DND-41 (cell line): ENCODE measurements at regions not wholly inside any gene's neighbourhood (a gene's known extent, or its start where the extent isn't known, plus 50 kb on each side); places are given as distances from the start of the nearest gene placed in this dataset.

Source experiments
- ATAC-seq: fragments of 200-7000 bp; cut with Tn5 transposase; 3 replicates; pipeline ENCODE4 v1.9.1; 2021; ENCODE audit warnings: low read depth; ENCODE audit not compliant: insufficient read depth
- DNase-seq: peaks from one replicate; pipeline ENCODE4 v3.0.0-alpha.2; 2020
- H2AFZ ChIP-seq: 2 replicates; pipeline ENCODE4 v1.6.0; 2012; ENCODE audit warnings: low read depth, low read length
- H3K27ac ChIP-seq: 2 replicates; pipeline ENCODE4 v1.5.1; 2012; ENCODE audit warnings: low read length, inconsistent platforms
- H3K27me3 ChIP-seq: fragments of 200-600 bp; sonication (generic); 2 replicates; pipeline ENCODE4 v1.6.0; 2012; ENCODE audit warnings: low read length, mild to moderate bottlenecking, inconsistent platforms; ENCODE audit not compliant: insufficient read depth, poor library complexity
- H3K36me3 ChIP-seq: 2 replicates; pipeline ENCODE4 v1.5.1; 2012; ENCODE audit warnings: low read length, inconsistent platforms; ENCODE audit not compliant: insufficient read depth
- H3K4me1 ChIP-seq: 2 replicates; pipeline ENCODE4 v1.5.1; 2012; ENCODE audit warnings: mild to moderate bottlenecking, low read length; ENCODE audit not compliant: insufficient read depth
- H3K4me2 ChIP-seq: 2 replicates; pipeline ENCODE4 v1.6.0; 2012; ENCODE audit warnings: mild to moderate bottlenecking, moderate library complexity, low read length, inconsistent platforms; ENCODE audit not compliant: insufficient read depth
- H3K4me3 ChIP-seq, 2 experiments: fragments of 200-600 bp in 1 of 2; shearing (Covaris generic) in 1 of 2; 2 replicates each; pipeline ENCODE4 v1.5.1; 2012 to 2016; ENCODE audit warnings: inconsistent platforms in 2 of 2, low read length in 2 of 2, mild to moderate bottlenecking in 2 of 2, low read depth in 1 of 2, moderate library complexity in 1 of 2
- H3K79me2 ChIP-seq: 2 replicates; pipeline ENCODE4 v1.6.0; 2012; ENCODE audit warnings: low read length, inconsistent platforms; ENCODE audit not compliant: insufficient read depth
- H3K9ac ChIP-seq: 2 replicates; pipeline ENCODE4 v1.6.0; 2012; ENCODE audit warnings: low read depth, mild to moderate bottlenecking, inconsistent platforms, low read length, moderate library complexity
- H3K9me3 ChIP-seq: 2 replicates; pipeline ENCODE4 v1.5.1; 2012; ENCODE audit warnings: low read length, moderate library complexity, mild to moderate bottlenecking, inconsistent platforms; ENCODE audit not compliant: insufficient read depth, severe bottlenecking
- H4K20me1 ChIP-seq: 2 replicates; pipeline ENCODE4 v1.6.0; 2012; ENCODE audit warnings: low read length; ENCODE audit not compliant: insufficient read depth
- CTCF ChIP-seq: IDR thresholded peaks from 2 replicates; pipeline ENCODE4 v1.5.1; 2012; ENCODE audit warnings: borderline replicate concordance, low read length, moderate library complexity, mild to moderate bottlenecking; ENCODE audit not compliant: poor library complexity, severe bottlenecking; ENCODE audit errors: extremely low read depth
- EZH2 ChIP-seq: IDR thresholded peaks from 3 replicates; pipeline ENCODE4 v1.6.1; 2012; ENCODE audit warnings: borderline replicate concordance, low read depth, mild to moderate bottlenecking, moderate library complexity, low read length, inconsistent platforms; ENCODE audit not compliant: severe bottlenecking

GRCh38 chr14:96746101-96746500 lies 51.1 kb upstream of the VRK1 start:
- TF ChIP-seq CTCF: no peak
- TF ChIP-seq EZH2: no peak
- Histone ChIP-seq H3K27me3 (peaks cover 17% of the 10 kb centered on the region), H2AFZ (no peak overlapping the region), H3K9me3 (no peaks in the 10 kb centered on the region), H3K79me2 (no peaks in the 10 kb centered on the region), H3K9ac (no peak overlapping the region), H3K4me3 (no peak overlapping the region), H4K20me1 (no peaks in the 10 kb centered on the region), H3K4me2 (no peak overlapping the region), H3K4me1 (peaks cover 3% of the 10 kb centered on the region), H3K27ac (no peak overlapping the region), H3K36me3 (no peaks in the 10 kb centered on the region)
- ATAC-seq (no peak), DNase-seq (no peak)

GRCh38 chr14:96747006-96747405 lies 50.2 kb upstream of the VRK1 start:
- DNase-seq (no peak), ATAC-seq (no peak)
- H2AFZ ChIP-seq: no peak overlapping the region

More at GRCh38 chr14:96747006-96747405, 50.2 kb upstream of the VRK1 start:
- Histone ChIP-seq H3K79me2 (no peaks in the 10 kb centered on the region), H3K9me3 (no peaks in the 10 kb centered on the region), H3K9ac (no peak overlapping the region), H3K4me3 (no peak overlapping the region), H3K36me3 (no peaks in the 10 kb centered on the region), H4K20me1 (no peaks in the 10 kb centered on the region), H3K4me1 (no peaks in the 10 kb centered on the region), H3K4me2 (no peak overlapping the region), H3K27me3 (peaks cover 15% of the 10 kb centered on the region), H3K27ac (no peak overlapping the region)
- TF ChIP-seq CTCF (no peak), EZH2 (no peak)
